CD4-positive, alpha-beta T cell (primary cell): ENCODE measurements at regions not wholly inside any gene's neighbourhood (a gene's known extent, or its start where the extent isn't known, plus 50 kb on each side); places are given as distances from the start of the nearest gene placed in this dataset.

Experiments
- ATAC-seq: fragments of 200-7000 bp; cut with Tn5 transposase; one replicate; pipeline ENCODE4 v1.10.0; 2022; ENCODE audit warnings: mild to moderate bottlenecking; ENCODE audit not compliant: poor library complexity
- CTCF ChIA-PET: fragments of 350-600 bp; sonication (Branson Sonifier 250); formaldehyde crosslinking; loops from one replicate; lab custom pipeline; 2021; ENCODE audit warnings: antibody characterized with exemption, inconsistent platforms; lab: Charles Lee
- POLR2A ChIA-PET: fragments of 350-600 bp; sonication (Branson Sonifier 250); formaldehyde crosslinking; loops from one replicate; lab custom pipeline; 2021; ENCODE audit warnings: antibody characterized with exemption, inconsistent platforms; lab: Charles Lee
- DNase-seq, 14 experiments: peaks; one replicate each; pipeline ENCODE4 v3.0.0-alpha.2; 2013 to 2020; ENCODE audit warnings: mixed read lengths in 2 of 14
- H3K27ac ChIP-seq, 2 donors: one replicate each; pipeline versions ENCODE4 v1.5.1 to v1.7.0; 2013; ENCODE audit warnings: low read length in 2 of 2, low read depth in 1 of 2, mild to moderate bottlenecking in 1 of 2
- H3K27me3 ChIP-seq, 2 experiments: 1 replicate in 1 of 2; 2 replicates in 1 of 2; pipeline versions ENCODE4 v1.6.1 to v1.7.0; 2013; ENCODE audit warnings: low read length in 2 of 2, control low read depth in 1 of 2, mild to moderate bottlenecking in 1 of 2, moderate library complexity in 1 of 2; ENCODE audit not compliant: insufficient read depth in 2 of 2, control insufficient read depth in 1 of 2
- H3K36me3 ChIP-seq: one replicate; pipeline ENCODE4 v1.6.1; 2013; ENCODE audit warnings: low read length, control low read depth; ENCODE audit not compliant: insufficient read depth
- H3K4me1 ChIP-seq: one replicate; pipeline ENCODE4 v1.6.1; 2013; ENCODE audit warnings: low read length, control low read depth; ENCODE audit not compliant: insufficient read depth
- H3K4me3 ChIP-seq: one replicate; pipeline ENCODE4 v1.5.1; 2013; ENCODE audit warnings: mild to moderate bottlenecking, low read length, moderate library complexity
- H3K9me3 ChIP-seq, 2 experiments: 1 replicate in 1 of 2; 2 replicates in 1 of 2; pipeline versions ENCODE4 v1.6.1 to v1.7.0; 2013; ENCODE audit warnings: low read length in 2 of 2, mild to moderate bottlenecking in 2 of 2, control low read depth in 1 of 2, moderate library complexity in 1 of 2; ENCODE audit not compliant: control insufficient read depth in 1 of 2, insufficient read depth in 1 of 2
- H3K27ac Mint-ChIP-seq: one replicate; pipeline ENCODE4 v1.8.0; 2020; ENCODE audit warnings: mixed read lengths
- H3K27me3 Mint-ChIP-seq: one replicate; pipeline ENCODE4 v1.8.0; 2021; ENCODE audit warnings: mixed read lengths
- H3K36me3 Mint-ChIP-seq: one replicate; pipeline ENCODE4 v1.8.0; 2021; ENCODE audit warnings: low read depth, mixed read lengths
- H3K4me1 Mint-ChIP-seq: one replicate; pipeline ENCODE4 v1.8.0; 2021; ENCODE audit warnings: low read depth, mixed read lengths
- H3K4me3 Mint-ChIP-seq: one replicate; pipeline ENCODE4 v1.8.0; 2020; ENCODE audit warnings: mild to moderate bottlenecking, mixed read lengths
- H3K9me3 Mint-ChIP-seq: one replicate; pipeline ENCODE4 v1.8.0; 2020; ENCODE audit warnings: mixed read lengths
- intact Hi-C, 2 experiments: fragments of 100-400 bp; cut with DNase I in 1 of 2; cut with micrococcal nuclease in 1 of 2; formaldehyde crosslinking; loops; one replicate each; pipeline versions ENCODE4 v1.15.1 to v1.9.0; 2023 to 2025; cut with DNase I, micrococcal nuclease
- TF ChIP-seq, protein P1 (sequence below): fragments of 200-600 bp; IDR thresholded peaks from one replicate; pipeline ENCODE4 v1.8.0; 2022; ENCODE audit warnings: antibody characterized with exemption, mild to moderate bottlenecking

DNA sequence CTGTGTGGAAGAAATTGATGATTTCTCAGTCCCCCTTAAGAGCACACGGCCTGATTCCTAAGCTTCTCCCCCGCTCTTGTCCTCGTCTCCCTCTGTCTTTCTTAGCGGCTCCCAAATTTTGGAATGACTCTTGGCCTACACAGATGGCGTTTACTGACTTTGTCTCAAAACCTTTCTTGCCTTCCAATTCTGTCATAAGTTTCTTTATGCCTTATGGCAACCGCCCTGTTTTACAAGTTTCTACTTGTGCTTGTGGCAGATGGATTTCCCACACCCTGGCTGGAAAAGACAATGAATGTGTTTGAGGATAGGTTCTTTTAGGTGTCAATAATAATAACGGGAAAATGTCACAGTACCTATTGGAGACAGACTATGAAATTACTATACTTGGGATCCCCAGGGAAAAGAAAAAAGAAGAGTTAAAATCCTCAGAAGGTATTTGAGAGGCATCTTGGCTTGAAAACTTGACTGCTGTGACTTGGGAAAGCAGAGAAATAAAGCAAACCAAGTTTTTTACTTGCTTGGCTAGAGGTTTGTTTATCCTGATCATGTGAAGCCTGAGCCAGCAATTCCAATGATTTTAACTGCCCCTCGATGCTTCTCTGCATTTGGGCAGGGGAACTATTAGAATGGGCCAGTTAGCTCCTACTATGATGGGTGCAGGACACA, 276.4 kb downstream of the HRH4 start:
- intact Hi-C loops: no loop called here
- Histone ChIP-seq H3K27ac (no peak overlapping the region), H3K4me1 (no peaks in the 10 kb centered on the region), H3K27me3 (no peaks in the 10 kb centered on the region), H3K4me3 (no peak overlapping the region), H3K36me3 (no peaks in the 10 kb centered on the region), H3K9me3 (no peaks in the 10 kb centered on the region)
- DNase-seq: no peak
- Mint-ChIP-seq H3K4me1 (no peaks in the 10 kb centered on the region), H3K9me3 (no peaks in the 10 kb centered on the region), H3K36me3 (no peaks in the 10 kb centered on the region), H3K27me3 (no peaks in the 10 kb centered on the region), H3K27ac (no peak overlapping the region), H3K4me3 (no peak overlapping the region)
- TF ChIP-seq, protein P1, sequence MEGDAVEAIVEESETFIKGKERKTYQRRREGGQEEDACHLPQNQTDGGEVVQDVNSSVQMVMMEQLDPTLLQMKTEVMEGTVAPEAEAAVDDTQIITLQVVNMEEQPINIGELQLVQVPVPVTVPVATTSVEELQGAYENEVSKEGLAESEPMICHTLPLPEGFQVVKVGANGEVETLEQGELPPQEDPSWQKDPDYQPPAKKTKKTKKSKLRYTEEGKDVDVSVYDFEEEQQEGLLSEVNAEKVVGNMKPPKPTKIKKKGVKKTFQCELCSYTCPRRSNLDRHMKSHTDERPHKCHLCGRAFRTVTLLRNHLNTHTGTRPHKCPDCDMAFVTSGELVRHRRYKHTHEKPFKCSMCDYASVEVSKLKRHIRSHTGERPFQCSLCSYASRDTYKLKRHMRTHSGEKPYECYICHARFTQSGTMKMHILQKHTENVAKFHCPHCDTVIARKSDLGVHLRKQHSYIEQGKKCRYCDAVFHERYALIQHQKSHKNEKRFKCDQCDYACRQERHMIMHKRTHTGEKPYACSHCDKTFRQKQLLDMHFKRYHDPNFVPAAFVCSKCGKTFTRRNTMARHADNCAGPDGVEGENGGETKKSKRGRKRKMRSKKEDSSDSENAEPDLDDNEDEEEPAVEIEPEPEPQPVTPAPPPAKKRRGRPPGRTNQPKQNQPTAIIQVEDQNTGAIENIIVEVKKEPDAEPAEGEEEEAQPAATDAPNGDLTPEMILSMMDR: no peak
- ChIA-PET CTCF (no interaction called here), POLR2A (no interaction called here)
- no peak for ATAC-seq

DNA sequence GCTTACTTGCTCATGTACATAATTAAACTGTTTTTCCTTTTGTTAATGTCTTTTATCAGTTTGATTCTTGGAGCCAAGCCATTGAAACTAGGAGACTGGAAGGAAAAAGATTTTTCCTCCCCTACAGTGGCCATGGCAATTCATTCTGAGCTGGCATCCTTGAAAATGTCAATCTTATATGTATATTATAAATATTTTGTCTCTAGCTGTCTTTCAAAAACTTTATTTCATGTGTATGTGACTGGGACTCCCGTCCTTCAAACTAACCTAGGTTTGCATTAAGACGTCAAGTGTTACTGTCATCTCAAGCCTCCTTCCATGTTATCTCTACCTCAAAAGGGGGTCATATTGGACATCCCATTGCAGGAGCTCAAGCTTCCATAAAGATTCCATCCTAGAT, 280.4 kb downstream of the HRH4 start:
- no peaks in the 10 kb centered on the region for H3K4me1 ChIP-seq
- DNase-seq (no peak), ATAC-seq (no peak)
- H3K27ac Mint-ChIP-seq: no peak overlapping the region
- no peaks in the 10 kb centered on the region for H3K9me3 ChIP-seq
- H3K27me3 Mint-ChIP-seq: no peaks in the 10 kb centered on the region
- H3K36me3 ChIP-seq: no peaks in the 10 kb centered on the region
- H3K36me3 Mint-ChIP-seq: no peaks in the 10 kb centered on the region
- H3K27me3 ChIP-seq: no peaks in the 10 kb centered on the region
- no peak overlapping the region for H3K4me3 Mint-ChIP-seq
- intact Hi-C loops: no loop called here
- TF ChIP-seq, protein P1: no peak
- no peaks in the 10 kb centered on the region for H3K9me3 Mint-ChIP-seq
- CTCF ChIA-PET: no interaction called here
- POLR2A ChIA-PET: no interaction called here
- H3K4me3 ChIP-seq: no peak overlapping the region
- H3K4me1 Mint-ChIP-seq: no peaks in the 10 kb centered on the region
- no peak overlapping the region for H3K27ac ChIP-seq

DNA sequence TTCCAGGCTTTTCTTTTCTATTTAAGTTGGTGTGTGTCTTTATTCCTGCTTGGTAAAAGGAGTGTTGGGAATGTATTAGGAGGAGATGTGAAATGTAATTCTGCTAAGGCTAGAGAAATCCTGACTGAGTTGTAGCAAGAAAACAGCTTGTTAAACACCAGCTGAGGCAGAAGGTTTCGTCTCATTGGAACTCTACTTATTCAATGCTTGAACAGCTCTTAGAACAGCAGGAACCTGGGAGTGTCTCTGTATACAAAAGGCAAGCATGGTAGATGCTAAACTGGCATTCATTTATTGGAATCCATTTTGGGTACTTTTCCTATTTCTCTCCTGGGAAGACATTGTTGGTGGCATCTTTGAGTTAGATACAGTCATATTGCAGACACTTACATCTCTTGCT, 280.9 kb downstream of the HRH4 start:
- DNase-seq (no peak), ATAC-seq (no peak)
- Mint-ChIP-seq H3K4me1 (no peaks in the 10 kb centered on the region), H3K27me3 (no peaks in the 10 kb centered on the region), H3K27ac (no peak overlapping the region), H3K9me3 (no peaks in the 10 kb centered on the region), H3K4me3 (no peak overlapping the region), H3K36me3 (no peaks in the 10 kb centered on the region)
- Histone ChIP-seq H3K4me1 (no peaks in the 10 kb centered on the region), H3K27me3 (no peaks in the 10 kb centered on the region), H3K9me3 (no peaks in the 10 kb centered on the region), H3K27ac (no peak overlapping the region), H3K36me3 (no peaks in the 10 kb centered on the region), H3K4me3 (no peak overlapping the region)
- ChIA-PET CTCF (no interaction called here), POLR2A (no interaction called here)
- TF ChIP-seq, protein P1: no peak
- intact Hi-C loops: no loop called here
